Central memory CD8-positive, alpha-beta T cell (primary cell): ENCODE measurements at regions not wholly inside any gene's neighbourhood (a gene's known extent, or its start where the extent isn't known, plus 50 kb on each side); places are given as distances from the start of the nearest gene placed in this dataset.
"Not testable (repeated sequence)": the region's sequence is repeated elsewhere in the genome, so short reads cannot be mapped to it uniquely, and the experiment has no call there.

Experiments used
- ATAC-seq: fragments of 150-1000 bp; cut with Tn5 transposase; replicated peaks from 2 replicates; pipeline ENCODE4 v1.10.0; 2022; ENCODE audit warnings: mild to moderate bottlenecking, moderate FRiP score, moderate number of reproducible peaks; ENCODE audit not compliant: poor library complexity, severe bottlenecking; ENCODE audit errors: extremely low read depth
- DNase-seq, 2 donors: peaks; one replicate each; pipeline ENCODE4 v3.0.0; 2021; ENCODE audit warnings: low spot score in 2 of 2
- H3K27ac Mint-ChIP-seq: one replicate; pipeline ENCODE4 v1.8.0; 2022; ENCODE audit warnings: low read depth, mild to moderate bottlenecking, moderate library complexity, mixed read lengths
- H3K27me3 Mint-ChIP-seq: one replicate; pipeline ENCODE4 v1.8.0; 2022; ENCODE audit warnings: mixed read lengths
- H3K36me3 Mint-ChIP-seq: one replicate; pipeline ENCODE4 v1.8.0; 2022; ENCODE audit warnings: mild to moderate bottlenecking, moderate library complexity, mixed read lengths; ENCODE audit not compliant: insufficient read depth
- H3K4me1 Mint-ChIP-seq: one replicate; pipeline ENCODE4 v1.8.0; 2022; ENCODE audit warnings: mixed read lengths
- H3K4me3 Mint-ChIP-seq: one replicate; pipeline ENCODE4 v1.8.0; 2022; ENCODE audit warnings: mild to moderate bottlenecking, moderate library complexity, mixed read lengths
- H3K9me3 Mint-ChIP-seq: one replicate; pipeline ENCODE4 v1.8.0; 2022; ENCODE audit warnings: mixed read lengths

DNA sequence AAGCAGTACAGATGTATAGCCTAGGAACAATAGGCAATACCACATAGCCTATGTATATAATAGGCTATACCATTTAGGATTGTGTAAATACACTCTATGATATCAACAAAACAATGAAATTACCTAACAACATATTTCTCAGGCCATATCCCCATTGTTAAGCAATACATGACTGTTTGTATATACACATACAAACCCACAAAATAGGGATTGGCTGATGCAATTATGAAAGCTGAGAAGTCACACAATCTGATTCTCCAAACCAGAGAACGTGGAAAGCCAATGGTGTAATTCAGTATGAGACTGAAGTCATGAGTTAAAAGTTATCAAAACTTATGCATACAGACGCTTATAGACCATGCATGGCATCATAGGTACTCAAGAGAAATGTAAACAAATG is 700.1 kb upstream of the RAG2 start:
- H3K9me3 Mint-ChIP-seq = peaks cover 41% of the 10 kb centered on the region
- H3K27me3 Mint-ChIP-seq = no peaks in the 10 kb centered on the region
- no peak overlapping the region for H3K27ac Mint-ChIP-seq
- no peaks in the 10 kb centered on the region for H3K4me1 Mint-ChIP-seq
- H3K4me3 Mint-ChIP-seq = no peak overlapping the region
- ATAC-seq (no peak), DNase-seq (no peak)
- no peaks in the 10 kb centered on the region for H3K36me3 Mint-ChIP-seq

DNA sequence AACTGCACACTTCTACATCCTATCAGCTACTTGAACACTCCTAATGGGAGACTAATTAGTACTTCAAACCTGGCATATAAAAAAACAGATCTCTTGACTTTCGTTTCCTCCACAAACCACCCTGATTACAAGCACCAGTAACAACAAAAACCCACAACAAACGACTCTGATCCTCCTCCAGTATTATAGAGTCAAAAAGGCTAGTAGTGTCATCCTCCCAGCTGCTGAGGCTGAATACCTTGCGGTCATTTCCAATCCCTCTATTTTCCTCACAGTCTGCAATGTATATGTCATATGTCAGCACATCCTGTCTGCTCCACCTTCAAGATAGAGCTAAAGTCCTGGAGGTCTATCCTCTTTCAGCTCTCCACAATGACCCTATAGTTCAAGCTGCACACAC is 688.9 kb upstream of the RAG2 start:
- no peaks in the 10 kb centered on the region for H3K36me3 Mint-ChIP-seq
- no peaks in the 10 kb centered on the region for H3K27me3 Mint-ChIP-seq
- H3K4me3 Mint-ChIP-seq = no peak overlapping the region

DNA sequence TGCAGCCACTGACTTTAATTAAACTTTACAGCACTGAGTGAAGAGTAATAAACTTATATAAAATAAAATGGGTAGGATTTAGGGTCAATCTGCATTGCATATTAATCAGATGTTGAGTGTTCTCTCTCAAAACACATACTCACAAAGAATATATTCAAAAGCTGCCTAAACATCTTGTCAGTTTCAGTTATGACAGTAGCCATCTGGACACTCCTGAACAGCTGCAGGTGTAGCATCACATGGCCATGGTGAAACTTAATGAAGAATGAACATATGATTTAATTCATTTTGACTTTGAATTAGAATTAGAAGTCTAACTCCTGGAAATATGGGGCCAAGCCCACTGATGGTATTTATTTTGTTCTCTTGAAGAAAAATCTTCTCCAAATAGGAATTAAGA is 684.3 kb upstream of the RAG2 start:
- Mint-ChIP-seq H3K9me3 (peaks cover 34% of the 10 kb centered on the region), H3K4me3 (no peak overlapping the region), H3K36me3 (no peaks in the 10 kb centered on the region), H3K4me1 (no peaks in the 10 kb centered on the region), H3K27me3 (no peaks in the 10 kb centered on the region), H3K27ac (no peak overlapping the region)
- DNase-seq = no peak
- ATAC-seq = no peak

More for the DNA sequence above, 688.9 kb upstream of the RAG2 start:
- ATAC-seq (no peak), DNase-seq (no peak)
- Mint-ChIP-seq H3K27ac (no peak overlapping the region), H3K4me1 (no peaks in the 10 kb centered on the region), H3K9me3 (peaks cover 29% of the 10 kb centered on the region)

DNA sequence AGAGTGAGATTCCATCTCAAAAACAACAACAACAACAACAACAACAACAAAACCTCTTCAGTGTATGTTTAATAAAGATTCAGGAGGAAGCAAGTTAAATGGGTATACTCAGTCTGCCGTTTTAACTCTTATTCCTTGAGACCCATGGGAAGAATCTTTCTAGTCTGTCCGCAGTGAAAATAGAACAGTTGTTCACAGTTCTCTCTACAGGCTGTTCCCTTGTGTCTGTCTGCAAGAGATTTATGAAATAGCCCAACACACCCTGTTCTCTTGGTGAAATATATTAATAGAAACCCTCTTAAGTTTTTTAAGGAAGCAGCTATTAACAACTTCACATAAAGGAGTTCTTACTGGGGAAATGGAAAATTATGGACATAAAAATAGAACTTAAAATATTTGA is 682.2 kb upstream of the RAG2 start:
- no peaks in the 10 kb centered on the region for H3K36me3 Mint-ChIP-seq
- H3K4me1 Mint-ChIP-seq = no peaks in the 10 kb centered on the region
- no peaks in the 10 kb centered on the region for H3K27me3 Mint-ChIP-seq
- peaks cover 34% of the 10 kb centered on the region for H3K9me3 Mint-ChIP-seq
- no peak for ATAC-seq
- H3K4me3 Mint-ChIP-seq = no peak overlapping the region
- DNase-seq = no peak
- H3K27ac Mint-ChIP-seq = no peak overlapping the region

DNA sequence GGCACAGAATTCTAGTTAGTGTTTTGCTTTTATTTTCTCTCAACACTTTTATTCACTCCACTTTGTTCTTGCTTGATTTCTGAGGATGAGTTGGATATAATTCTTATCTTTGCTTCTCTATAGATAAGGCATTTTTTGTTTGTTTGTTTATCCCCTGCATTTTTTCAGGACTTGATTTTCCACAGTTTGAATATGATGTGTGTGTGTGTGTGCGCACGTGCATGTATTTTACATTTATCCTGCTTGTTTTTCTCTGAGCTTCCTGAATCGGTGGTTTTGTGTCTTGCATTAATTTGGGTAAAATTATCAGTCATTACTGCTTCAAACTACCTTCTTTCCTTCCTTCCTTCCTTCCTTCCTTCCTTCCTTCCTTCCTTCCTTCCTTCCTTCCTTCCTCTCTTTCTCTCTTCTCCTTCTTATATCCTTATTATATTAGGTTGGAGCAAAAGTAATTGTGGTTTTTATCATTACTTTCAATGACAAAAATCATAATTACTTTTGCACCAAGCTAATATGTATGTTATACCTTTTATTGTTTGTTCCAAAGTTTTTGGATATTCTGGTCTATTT is 679.9 kb upstream of the RAG2 start:
- Mint-ChIP-seq H3K27ac (no peak overlapping the region), H3K27me3 (no peaks in the 10 kb centered on the region), H3K4me3 (no peak overlapping the region), H3K36me3 (no peaks in the 10 kb centered on the region), H3K4me1 (no peaks in the 10 kb centered on the region), H3K9me3 (peaks cover 32% of the 10 kb centered on the region)
- no peak for DNase-seq
- ATAC-seq = no peak

DNA sequence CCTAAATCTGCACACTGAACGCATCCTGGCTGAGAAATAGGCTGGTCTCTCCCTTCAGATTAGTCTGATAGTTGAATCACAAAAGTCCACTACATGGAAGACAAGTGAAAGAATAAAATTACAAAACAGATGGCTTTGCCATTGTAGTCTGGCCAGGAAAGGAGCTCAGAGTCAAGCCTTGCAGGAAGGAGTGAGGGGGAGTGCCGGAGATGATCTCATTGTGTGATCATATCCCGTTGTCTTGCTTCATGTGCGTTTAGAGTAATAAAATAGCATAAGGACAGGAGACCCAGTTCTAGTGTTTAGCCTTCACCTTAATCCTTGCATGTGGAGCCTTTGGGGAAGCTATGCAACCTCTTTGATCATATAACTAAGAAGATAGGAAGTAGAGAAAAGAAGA is 666.7 kb upstream of the RAG2 start:
- Mint-ChIP-seq H3K27me3 (no peaks in the 10 kb centered on the region), H3K4me3 (no peak overlapping the region), H3K27ac (no peak overlapping the region), H3K36me3 (no peaks in the 10 kb centered on the region), H3K4me1 (no peaks in the 10 kb centered on the region), H3K9me3 (peaks cover 11% of the 10 kb centered on the region)
- no peak for DNase-seq
- no peak for ATAC-seq

DNA sequence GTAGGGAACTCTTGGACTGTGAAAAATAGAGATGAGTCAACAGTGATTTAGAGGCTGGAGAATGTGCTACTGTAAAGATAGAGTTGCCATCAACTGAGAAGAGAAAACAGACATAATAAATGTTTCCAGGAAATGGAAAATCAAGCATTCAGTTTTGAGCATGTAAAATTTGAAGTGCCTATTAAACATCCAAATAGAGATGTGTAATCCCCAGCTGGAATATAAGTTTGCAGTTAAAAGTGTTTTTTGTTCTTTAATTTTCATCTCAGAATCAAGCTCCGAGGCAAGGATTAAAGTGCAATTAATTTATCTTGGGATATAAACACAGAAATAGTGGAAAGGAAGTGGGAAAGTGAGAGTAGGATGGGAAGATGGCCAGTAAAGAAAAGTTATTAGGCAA is 666.0 kb upstream of the RAG2 start:
- ATAC-seq = no peak
- no peaks in the 10 kb centered on the region for H3K36me3 Mint-ChIP-seq
- H3K4me3 Mint-ChIP-seq = no peak overlapping the region
- no peak for DNase-seq
- peaks cover 11% of the 10 kb centered on the region for H3K9me3 Mint-ChIP-seq
- H3K27me3 Mint-ChIP-seq = no peaks in the 10 kb centered on the region
- H3K4me1 Mint-ChIP-seq = no peaks in the 10 kb centered on the region
- H3K27ac Mint-ChIP-seq = no peak overlapping the region

DNA sequence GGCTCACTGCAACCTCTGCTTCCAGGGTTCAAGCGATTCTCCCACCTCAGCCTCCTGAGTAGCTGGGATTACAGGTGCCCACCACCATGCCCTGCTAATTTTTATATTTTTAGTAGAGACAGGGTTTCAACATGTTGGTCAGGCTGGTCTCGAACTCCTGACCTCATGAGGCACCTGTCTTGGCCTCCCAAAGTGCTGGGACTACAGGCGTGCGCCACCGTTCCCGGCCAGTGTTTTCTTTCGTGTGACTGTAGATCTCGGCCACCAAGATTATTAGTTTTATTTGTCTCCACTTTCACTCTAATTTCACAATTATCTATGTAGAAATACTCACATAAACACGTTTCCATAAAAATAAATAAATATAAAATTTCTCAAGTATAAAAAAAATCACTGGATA is 665.4 kb upstream of the RAG2 start:
- ATAC-seq, H3K27ac Mint-ChIP-seq, H3K4me1 Mint-ChIP-seq: not testable (repeated sequence)

DNA sequence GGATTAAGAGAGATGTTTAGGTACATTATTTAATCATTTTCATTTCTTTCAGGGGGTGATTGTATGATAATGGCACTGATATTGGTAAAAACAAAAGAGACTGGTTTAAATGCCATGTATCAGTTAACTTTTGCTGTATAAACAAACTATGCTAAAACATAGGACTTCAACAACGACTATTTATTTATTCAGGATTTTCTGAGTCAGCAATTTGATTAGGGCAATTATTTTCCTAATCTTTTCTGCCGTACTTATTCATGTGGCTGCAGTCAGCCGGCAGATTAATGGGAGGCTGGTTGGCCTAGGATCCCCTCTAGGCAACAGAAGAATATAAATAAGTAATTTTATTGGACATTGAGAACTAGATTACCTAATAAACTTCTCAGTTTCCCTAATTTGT is 661.7 kb upstream of the RAG2 start:
- no peaks in the 10 kb centered on the region for H3K36me3 Mint-ChIP-seq
- no peaks in the 10 kb centered on the region for H3K4me1 Mint-ChIP-seq
- no peak for ATAC-seq
- H3K9me3 Mint-ChIP-seq = peaks cover 17% of the 10 kb centered on the region
- H3K27me3 Mint-ChIP-seq = no peaks in the 10 kb centered on the region
- no peak overlapping the region for H3K4me3 Mint-ChIP-seq
- no peak for DNase-seq
- H3K27ac Mint-ChIP-seq = no peak overlapping the region

More for the DNA sequence above, 665.4 kb upstream of the RAG2 start:
- not testable (repeated sequence) for H3K4me3 Mint-ChIP-seq, H3K27me3 Mint-ChIP-seq, DNase-seq, H3K36me3 Mint-ChIP-seq
- peaks cover 14% of the 10 kb centered on the region for H3K9me3 Mint-ChIP-seq

DNA sequence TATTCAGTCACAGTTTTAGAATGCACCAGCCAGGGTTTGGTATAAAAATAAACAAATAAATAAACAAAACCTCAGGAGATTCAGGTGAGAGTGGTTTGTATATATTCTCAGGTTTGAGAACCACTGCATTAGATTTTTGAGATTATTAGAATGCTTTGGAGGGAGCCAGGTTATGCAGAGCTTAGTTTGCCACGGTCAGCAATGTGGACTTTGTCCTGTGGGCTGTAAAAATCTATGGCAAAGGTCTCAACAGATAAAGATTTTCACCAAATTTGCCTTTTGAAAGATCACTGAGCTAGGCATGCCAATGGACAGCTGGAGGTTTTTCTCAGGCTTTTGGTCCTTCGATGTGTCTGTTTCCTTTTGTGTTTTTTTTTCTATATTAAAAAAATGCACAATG is 650.1 kb upstream of the RAG2 start:
- Mint-ChIP-seq H3K27me3 (no peaks in the 10 kb centered on the region), H3K9me3 (peaks cover 18% of the 10 kb centered on the region), H3K4me1 (no peaks in the 10 kb centered on the region), H3K27ac (no peak overlapping the region), H3K4me3 (no peak overlapping the region), H3K36me3 (peaks cover 1% of the 10 kb centered on the region)
- ATAC-seq (no peak), DNase-seq (no peak)

DNA sequence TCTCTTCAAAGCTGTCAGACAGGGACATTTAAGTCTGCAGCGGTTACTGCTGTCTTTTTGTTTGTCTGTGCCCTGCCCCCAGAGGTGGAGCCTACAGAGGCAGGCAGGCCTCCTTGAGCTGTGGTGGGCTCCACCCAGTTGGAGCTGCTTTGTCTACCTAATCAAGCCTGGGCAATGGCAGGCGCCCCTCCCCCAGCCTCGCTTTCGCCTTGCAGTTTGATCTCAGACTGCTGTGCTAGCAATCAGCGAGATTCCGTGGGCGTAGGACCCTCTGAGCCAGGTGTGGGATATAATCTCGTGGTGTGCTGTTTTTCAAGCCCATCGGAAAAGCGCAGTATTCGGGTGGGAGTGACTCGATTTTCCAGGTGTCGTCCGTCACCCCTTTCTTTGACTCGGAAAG is 648.1 kb upstream of the RAG2 start:
- not testable (repeated sequence) for H3K4me1 Mint-ChIP-seq, H3K36me3 Mint-ChIP-seq, H3K27me3 Mint-ChIP-seq, ATAC-seq, H3K4me3 Mint-ChIP-seq, H3K27ac Mint-ChIP-seq, DNase-seq
- H3K9me3 Mint-ChIP-seq = peaks cover 11% of the 10 kb centered on the region

DNA sequence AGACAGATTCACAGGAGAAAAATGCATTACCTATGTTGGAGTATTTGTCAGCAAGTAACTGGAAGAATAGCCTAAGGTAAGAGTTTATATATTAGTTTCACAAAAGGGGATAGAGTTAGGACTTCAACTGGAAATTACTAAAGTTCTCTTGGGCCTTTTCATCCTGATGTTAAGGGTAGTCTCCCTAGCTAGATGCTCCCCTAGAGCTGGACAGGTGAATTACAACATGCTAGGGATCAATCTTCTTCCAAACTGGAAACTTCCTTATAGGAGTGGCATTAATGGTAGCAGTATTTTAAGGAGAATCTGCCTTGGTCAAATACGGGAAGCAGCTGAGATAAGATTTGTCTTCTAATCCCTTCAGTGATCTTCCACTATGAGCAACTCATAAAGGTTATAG is 632.8 kb upstream of the RAG2 start:
- H3K4me3 Mint-ChIP-seq = no peak overlapping the region
- ATAC-seq (no peak), DNase-seq (no peak)
- H3K36me3 Mint-ChIP-seq = no peaks in the 10 kb centered on the region
- H3K27ac Mint-ChIP-seq = no peak overlapping the region
- no peaks in the 10 kb centered on the region for H3K4me1 Mint-ChIP-seq
- peaks cover 5% of the 10 kb centered on the region for H3K9me3 Mint-ChIP-seq
- no peaks in the 10 kb centered on the region for H3K27me3 Mint-ChIP-seq

DNA sequence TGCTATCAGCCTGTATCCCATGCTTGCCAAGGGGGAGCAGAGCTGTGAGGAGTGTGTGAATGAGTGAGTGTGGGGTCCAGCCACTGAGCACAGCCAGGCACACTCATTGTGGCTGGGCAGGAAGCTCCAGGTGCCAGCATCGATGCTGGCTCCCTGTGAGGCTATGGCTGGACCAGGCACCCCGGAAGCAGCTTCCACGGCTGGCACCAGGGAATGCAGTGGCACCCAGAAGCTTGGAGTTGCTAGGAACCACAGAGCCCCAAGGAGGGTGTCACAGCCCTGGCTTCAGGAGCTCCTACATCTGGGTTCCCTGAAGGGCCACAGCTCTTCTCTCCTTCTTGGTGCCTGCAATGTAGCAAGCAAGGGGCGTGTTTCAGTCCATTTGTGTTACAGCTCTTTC is 625.9 kb upstream of the RAG2 start:
- H3K36me3 Mint-ChIP-seq = no peaks in the 10 kb centered on the region
- H3K27me3 Mint-ChIP-seq = no peaks in the 10 kb centered on the region
- peaks cover 13% of the 10 kb centered on the region for H3K9me3 Mint-ChIP-seq
- H3K4me1 Mint-ChIP-seq = no peaks in the 10 kb centered on the region
- DNase-seq = no peak
- no peak overlapping the region for H3K4me3 Mint-ChIP-seq
- ATAC-seq = no peak
- no peak overlapping the region for H3K27ac Mint-ChIP-seq

DNA sequence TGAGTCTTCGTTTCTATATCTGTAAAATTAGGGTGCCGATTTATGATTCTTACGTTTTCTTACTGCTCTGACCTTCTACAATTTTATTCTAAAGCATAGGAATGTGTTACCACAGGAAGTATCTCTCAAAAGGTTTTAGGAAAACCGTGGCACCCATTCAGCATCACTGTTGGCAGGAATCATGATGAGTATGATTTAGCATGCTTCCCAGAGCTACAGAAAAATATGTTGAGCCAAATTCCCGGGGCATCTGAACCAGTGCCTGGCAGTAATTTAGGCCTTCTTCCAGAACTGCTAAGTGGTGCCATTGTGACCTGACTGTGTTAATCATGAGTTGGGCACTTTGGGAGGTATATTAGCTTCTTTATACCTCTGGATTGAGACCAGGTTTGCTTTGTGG is 605.0 kb upstream of the RAG2 start:
- no peak overlapping the region for H3K27ac Mint-ChIP-seq
- peaks cover 1% of the 10 kb centered on the region for H3K36me3 Mint-ChIP-seq
- no peak overlapping the region for H3K4me3 Mint-ChIP-seq
- H3K27me3 Mint-ChIP-seq = no peaks in the 10 kb centered on the region
- no peaks in the 10 kb centered on the region for H3K4me1 Mint-ChIP-seq
- H3K9me3 Mint-ChIP-seq = peaks cover 16% of the 10 kb centered on the region
- no peak for ATAC-seq
- no peak for DNase-seq
